ENCODE measurements at regions not wholly inside any gene's neighbourhood (a gene's known extent, or its start where the extent isn't known, plus 50 kb on each side); places are given as distances from the start of the nearest gene placed in this dataset.

- no peak for TF ChIP-seq ZNF101 (CRISPR knock-in tag; IDR thresholded peaks at IDR 0.05; ENCODE audit: borderline replicate concordance, low read depth)
Observed at GRCh38 chr7:4345004-4345403, 337.1 kb upstream of the FOXK1 start (continued).

- no TSS peak for BruUV-seq (replicated peaks)
- no peaks in the 10 kb centered on the region for H3K27me3 ChIP-seq (ENCODE audit: control insufficient read depth in 1 of 2, insufficient read depth in 2 of 2, low read length in 2 of 2)
Observed at GRCh38 chr7:4352069-4352468, 330.0 kb upstream of the FOXK1 start.

GRCh38 chr7:4361774-4362173, 320.3 kb upstream of the FOXK1 start:
- DNase-seq (ENCODE audit: low spot score) (peak; percentile 7), ATAC-seq (peak; percentile 87), FAIRE-seq (no peak)
- ChIA-PET POLR2A (no interaction called here), CTCF (ENCODE audit: low intra/inter-chr PET ratio, low total read pairs) (no interaction called here)
- Histone ChIP-seq H2AFZ (ENCODE audit: low read length) (no peak overlapping the region), H3K27me3 (ENCODE audit: control insufficient read depth in 1 of 2, insufficient read depth in 2 of 2, low read length in 2 of 2) (peaks cover 0 to 1% of the 10 kb centered on the region in 2 experiments; a peak in 1 of 5 replicates), H3K27ac (ENCODE audit: extremely low read length, insufficient read depth, low read length) (no peak overlapping the region), H3K4me3 (replicated peaks in 1 of 3; ENCODE audit: insufficient read depth in 1 of 3, low read depth in 2 of 3, low read length in 3 of 3) (no peak overlapping the region), H3K4me1 (ENCODE audit: insufficient read depth, low read length) (no peaks in the 10 kb centered on the region), H3K4me2 (ENCODE audit: low read depth, low read length) (no peak overlapping the region), H3K36me3 (replicated peaks in 1 of 2; ENCODE audit: control insufficient read depth in 1 of 2, insufficient read depth in 2 of 2, low read length in 2 of 2) (no peaks in the 10 kb centered on the region), H3K9ac (ENCODE audit: insufficient read depth, low read depth, low read length) (no peak overlapping the region), H3K79me2 (ENCODE audit: insufficient read depth, low read length) (no peaks in the 10 kb centered on the region), H3K9me3 (ENCODE audit: low read length) (no peaks in the 10 kb centered on the region), H4K20me1 (ENCODE audit: insufficient read depth, low read length) (no peaks in the 10 kb centered on the region)
- WGBS (ENCODE audit: low lambda C conversion rate) = 19% methylated on average over 4 of the region's 5 CpGs
- TF ChIP-seq BRD4 (CRISPR knock-in tag; IDR thresholded peaks at IDR 0.05) = no peak
- TF ChIP-seq, protein P1, sequence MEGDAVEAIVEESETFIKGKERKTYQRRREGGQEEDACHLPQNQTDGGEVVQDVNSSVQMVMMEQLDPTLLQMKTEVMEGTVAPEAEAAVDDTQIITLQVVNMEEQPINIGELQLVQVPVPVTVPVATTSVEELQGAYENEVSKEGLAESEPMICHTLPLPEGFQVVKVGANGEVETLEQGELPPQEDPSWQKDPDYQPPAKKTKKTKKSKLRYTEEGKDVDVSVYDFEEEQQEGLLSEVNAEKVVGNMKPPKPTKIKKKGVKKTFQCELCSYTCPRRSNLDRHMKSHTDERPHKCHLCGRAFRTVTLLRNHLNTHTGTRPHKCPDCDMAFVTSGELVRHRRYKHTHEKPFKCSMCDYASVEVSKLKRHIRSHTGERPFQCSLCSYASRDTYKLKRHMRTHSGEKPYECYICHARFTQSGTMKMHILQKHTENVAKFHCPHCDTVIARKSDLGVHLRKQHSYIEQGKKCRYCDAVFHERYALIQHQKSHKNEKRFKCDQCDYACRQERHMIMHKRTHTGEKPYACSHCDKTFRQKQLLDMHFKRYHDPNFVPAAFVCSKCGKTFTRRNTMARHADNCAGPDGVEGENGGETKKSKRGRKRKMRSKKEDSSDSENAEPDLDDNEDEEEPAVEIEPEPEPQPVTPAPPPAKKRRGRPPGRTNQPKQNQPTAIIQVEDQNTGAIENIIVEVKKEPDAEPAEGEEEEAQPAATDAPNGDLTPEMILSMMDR (CRISPR knock-in tag; IDR thresholded peaks at IDR 0.05) = 0 out of 2 replicates have a peak, but pooled peaks have one; percentile 5
- TF ChIP-seq ZNF574 (CRISPR knock-in tag; IDR thresholded peaks at IDR 0.05) = no peak
- no TSS peak for BruUV-seq (replicated peaks)
- intact Hi-C loops (cut with micrococcal nuclease; ENCODE audit: unreplicated experiment) (no loop called here), in situ Hi-C loops (cut with HindIII; ENCODE audit: extremely low pct_ligation_motif_present, low pct_unique_long_range_greater_than_20kb) (no loop called here)

More at GRCh38 chr7:4352069-4352468, 330.0 kb upstream of the FOXK1 start:
- no peak overlapping the region for H2AFZ ChIP-seq (ENCODE audit: low read length)
- POLR2A ChIA-PET = no interaction called here
- no peaks in the 10 kb centered on the region for H3K79me2 ChIP-seq (ENCODE audit: insufficient read depth, low read length)
- no peaks in the 10 kb centered on the region for H3K36me3 ChIP-seq (replicated peaks in 1 of 2; ENCODE audit: control insufficient read depth in 1 of 2, insufficient read depth in 2 of 2, low read length in 2 of 2)
- H3K4me3 ChIP-seq (replicated peaks in 1 of 3; ENCODE audit: insufficient read depth in 1 of 3, low read depth in 2 of 3, low read length in 3 of 3) = no peak overlapping the region
- no peak overlapping the region for H3K27ac ChIP-seq (ENCODE audit: extremely low read length, insufficient read depth, low read length)
- no peak for FAIRE-seq
- TF ChIP-seq ZMAT5 (CRISPR knock-in tag; IDR thresholded peaks at IDR 0.05; ENCODE audit: borderline replicate concordance, low read depth) (no peak), ZNF614 (CRISPR knock-in tag; IDR thresholded peaks at IDR 0.05; ENCODE audit: borderline replicate concordance) (peak; percentile 94)
- intact Hi-C loops (cut with micrococcal nuclease; ENCODE audit: unreplicated experiment) (no loop called here), in situ Hi-C loops (cut with HindIII; ENCODE audit: extremely low pct_ligation_motif_present, low pct_unique_long_range_greater_than_20kb) (no loop called here)
- H3K4me2 ChIP-seq (ENCODE audit: low read depth, low read length) = no peak overlapping the region
- no peaks in the 10 kb centered on the region for H4K20me1 ChIP-seq (ENCODE audit: insufficient read depth, low read length)
- CTCF ChIA-PET (ENCODE audit: low intra/inter-chr PET ratio, low total read pairs) = no interaction called here
- WGBS (ENCODE audit: low lambda C conversion rate) = 4% methylated on average over 1 of the region's 1 CpG
- H3K9me3 ChIP-seq (ENCODE audit: low read length) = peaks cover 16% of the 10 kb centered on the region
- no peak overlapping the region for H3K9ac ChIP-seq (ENCODE audit: insufficient read depth, low read depth, low read length)
- H3K4me1 ChIP-seq (ENCODE audit: insufficient read depth, low read length) = no peaks in the 10 kb centered on the region
- DNase-seq (ENCODE audit: low spot score) = no peak
- ATAC-seq = no peak

Measured in HepG2 (cell line).